Keratinocyte (primary cell): ENCODE measurements at regions not wholly inside any gene's neighbourhood (a gene's known extent, or its start where the extent isn't known, plus 50 kb on each side); places are given as distances from the start of the nearest gene placed in this dataset.

Experiments used
- DNase-seq: peaks from one replicate; pipeline ENCODE4 v3.0.0-alpha.2; 2011; ENCODE audit warnings: low read depth, missing footprints, low spot score
- FAIRE-seq: peaks from 2 replicates; lab custom pipeline; 2011; peaks lifted over from hg19 to GRCh38; lab: Jason Lieb, UNC
- H2AFZ ChIP-seq: 2 replicates; pipeline ENCODE4 v1.6.0; 2012; ENCODE audit warnings: low read length, control low read depth, inconsistent platforms; ENCODE audit not compliant: control insufficient read depth
- H3K27ac ChIP-seq: 2 replicates; pipeline ENCODE4 v1.5.1; 2011; ENCODE audit warnings: low read length; ENCODE audit not compliant: control insufficient read depth, insufficient read depth
- H3K27me3 ChIP-seq: 3 replicates; pipeline ENCODE4 v1.6.0; 2011; ENCODE audit warnings: low read length; ENCODE audit not compliant: control insufficient read depth, insufficient read depth; ENCODE audit errors: extremely low read depth
- H3K36me3 ChIP-seq, 2 experiments: 2 replicates in 1 of 2; 3 replicates in 1 of 2; pipeline ENCODE4 v1.5.1; 2011; ENCODE audit warnings: low read length in 2 of 2, mild to moderate bottlenecking in 1 of 2; ENCODE audit not compliant: control insufficient read depth in 2 of 2, insufficient read depth in 2 of 2; ENCODE audit errors: extremely low read depth in 1 of 2
- H3K4me1 ChIP-seq: 3 replicates; pipeline ENCODE4 v1.5.1; 2011; ENCODE audit warnings: low read length; ENCODE audit not compliant: control insufficient read depth, insufficient read depth; ENCODE audit errors: extremely low read depth
- H3K4me2 ChIP-seq: 3 replicates; pipeline ENCODE4 v1.6.0; 2011; ENCODE audit warnings: low read depth, low read length; ENCODE audit not compliant: control insufficient read depth, insufficient read depth; ENCODE audit errors: extremely low read depth
- H3K4me3 ChIP-seq, 3 experiments: fragments of 200-600 bp in 1 of 3; sonication (generic) in 1 of 3; 2 replicates in 2 of 3; 3 replicates in 1 of 3; pipeline ENCODE4 v1.5.1; 2011 to 2016; ENCODE audit warnings: low read length in 3 of 3, mild to moderate bottlenecking in 3 of 3, control low read depth in 2 of 3, inconsistent platforms in 1 of 3, low read depth in 1 of 3, mixed read lengths in 1 of 3, mixed run types in 1 of 3, moderate library complexity in 1 of 3; ENCODE audit not compliant: control insufficient read depth in 2 of 3, insufficient read depth in 2 of 3; ENCODE audit errors: extremely low read depth in 1 of 3
- H3K79me2 ChIP-seq: 2 replicates; pipeline ENCODE4 v1.6.0; 2012; ENCODE audit warnings: low read length; ENCODE audit not compliant: control insufficient read depth, insufficient read depth
- H3K9ac ChIP-seq: 3 replicates; pipeline ENCODE4 v1.6.0; 2011; ENCODE audit warnings: low read length; ENCODE audit not compliant: control insufficient read depth, insufficient read depth; ENCODE audit errors: extremely low read depth
- H3K9me1 ChIP-seq: 3 replicates; pipeline ENCODE4 v1.6.0; 2011; ENCODE audit warnings: low read length; ENCODE audit not compliant: control insufficient read depth, insufficient read depth; ENCODE audit errors: extremely low read depth
- H3K9me3 ChIP-seq: 2 replicates; pipeline ENCODE4 v1.5.1; 2012; ENCODE audit warnings: low read depth, low read length; ENCODE audit not compliant: control insufficient read depth
- H4K20me1 ChIP-seq: 3 replicates; pipeline ENCODE4 v1.6.0; 2011; ENCODE audit warnings: low read length; ENCODE audit not compliant: control insufficient read depth, insufficient read depth; ENCODE audit errors: extremely low read depth
- EZH2 ChIP-seq: IDR thresholded peaks from one replicate; pipeline ENCODE4 v1.6.1; 2012; ENCODE audit warnings: inconsistent platforms, mild to moderate bottlenecking, low read length, moderate library complexity
- dilution Hi-C: fragments of 300-500 bp; cut with MboI; formaldehyde crosslinking; loops from one replicate; pipeline ENCODE4 v1.7.0; 2020; ENCODE audit warnings: low sequenced_read_pairs; ENCODE audit not compliant: extremely low pct_ligation_motif_present
- TF ChIP-seq, protein P1 (sequence below), 3 experiments: IDR thresholded peaks in 1 of 3; conservative IDR thresholded peaks in 1 of 3; optimal IDR thresholded peaks in 1 of 3; 2 replicates in 2 of 3; 3 replicates in 1 of 3; pipeline versions ENCODE3 to v1.5.1; 2011; ENCODE audit warnings: low read length in 3 of 3, mild to moderate bottlenecking in 3 of 3, moderate library complexity in 2 of 3, control low read depth in 1 of 3, inconsistent platforms in 1 of 3; ENCODE audit not compliant: insufficient read depth in 2 of 3; ENCODE audit errors: extremely low read depth in 1 of 3

DNA sequence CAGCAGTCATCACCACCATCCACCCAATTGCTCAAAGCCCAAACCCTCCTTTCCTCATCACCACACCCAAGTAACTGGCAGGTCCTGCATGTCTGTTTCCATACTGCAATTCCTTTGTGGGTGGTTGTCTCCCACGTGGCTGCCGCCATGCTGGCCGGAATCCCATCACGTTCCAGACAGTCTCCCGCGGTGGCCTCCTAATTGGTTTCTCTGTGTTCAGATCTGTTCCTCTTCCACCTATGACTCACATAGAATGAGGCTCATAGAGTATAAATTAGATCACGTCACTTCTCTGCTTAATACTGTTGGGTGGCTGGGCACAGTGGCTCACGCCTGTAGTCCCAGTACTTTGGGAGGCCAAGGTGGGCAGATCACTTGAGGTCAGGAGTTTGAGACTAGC is 813.0 kb downstream of the TYW1 start:
- no peak overlapping the region for H3K4me2 ChIP-seq
- TF ChIP-seq, protein P1, sequence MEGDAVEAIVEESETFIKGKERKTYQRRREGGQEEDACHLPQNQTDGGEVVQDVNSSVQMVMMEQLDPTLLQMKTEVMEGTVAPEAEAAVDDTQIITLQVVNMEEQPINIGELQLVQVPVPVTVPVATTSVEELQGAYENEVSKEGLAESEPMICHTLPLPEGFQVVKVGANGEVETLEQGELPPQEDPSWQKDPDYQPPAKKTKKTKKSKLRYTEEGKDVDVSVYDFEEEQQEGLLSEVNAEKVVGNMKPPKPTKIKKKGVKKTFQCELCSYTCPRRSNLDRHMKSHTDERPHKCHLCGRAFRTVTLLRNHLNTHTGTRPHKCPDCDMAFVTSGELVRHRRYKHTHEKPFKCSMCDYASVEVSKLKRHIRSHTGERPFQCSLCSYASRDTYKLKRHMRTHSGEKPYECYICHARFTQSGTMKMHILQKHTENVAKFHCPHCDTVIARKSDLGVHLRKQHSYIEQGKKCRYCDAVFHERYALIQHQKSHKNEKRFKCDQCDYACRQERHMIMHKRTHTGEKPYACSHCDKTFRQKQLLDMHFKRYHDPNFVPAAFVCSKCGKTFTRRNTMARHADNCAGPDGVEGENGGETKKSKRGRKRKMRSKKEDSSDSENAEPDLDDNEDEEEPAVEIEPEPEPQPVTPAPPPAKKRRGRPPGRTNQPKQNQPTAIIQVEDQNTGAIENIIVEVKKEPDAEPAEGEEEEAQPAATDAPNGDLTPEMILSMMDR (optimal IDR thresholded peaks at IDR 0.05 in 1 of 3, IDR thresholded peaks at IDR 0.05 in 1 of 3, conservative IDR thresholded peaks at IDR 0.05 in 1 of 3; ENCODE audit: extremely low read depth in 1 of 3, insufficient read depth in 2 of 3, low read length in 3 of 3) = no peak
- TF ChIP-seq EZH2 = no peak
- no peak overlapping the region for H3K9ac ChIP-seq
- H3K27me3 ChIP-seq = no peaks in the 10 kb centered on the region
- H3K4me1 ChIP-seq = no peaks in the 10 kb centered on the region
- H3K27ac ChIP-seq = no peak overlapping the region
- DNase-seq (no peak), FAIRE-seq (no peak)
- no peaks in the 10 kb centered on the region for H3K9me3 ChIP-seq
- H3K4me3 ChIP-seq = no peak overlapping the region
- no peaks in the 10 kb centered on the region for H3K9me1 ChIP-seq
- H4K20me1 ChIP-seq = no peaks in the 10 kb centered on the region
- H2AFZ ChIP-seq = no peak overlapping the region
- H3K36me3 ChIP-seq = no peaks in the 10 kb centered on the region
- no peaks in the 10 kb centered on the region for H3K79me2 ChIP-seq
- dilution Hi-C loops = no loop called here

DNA sequence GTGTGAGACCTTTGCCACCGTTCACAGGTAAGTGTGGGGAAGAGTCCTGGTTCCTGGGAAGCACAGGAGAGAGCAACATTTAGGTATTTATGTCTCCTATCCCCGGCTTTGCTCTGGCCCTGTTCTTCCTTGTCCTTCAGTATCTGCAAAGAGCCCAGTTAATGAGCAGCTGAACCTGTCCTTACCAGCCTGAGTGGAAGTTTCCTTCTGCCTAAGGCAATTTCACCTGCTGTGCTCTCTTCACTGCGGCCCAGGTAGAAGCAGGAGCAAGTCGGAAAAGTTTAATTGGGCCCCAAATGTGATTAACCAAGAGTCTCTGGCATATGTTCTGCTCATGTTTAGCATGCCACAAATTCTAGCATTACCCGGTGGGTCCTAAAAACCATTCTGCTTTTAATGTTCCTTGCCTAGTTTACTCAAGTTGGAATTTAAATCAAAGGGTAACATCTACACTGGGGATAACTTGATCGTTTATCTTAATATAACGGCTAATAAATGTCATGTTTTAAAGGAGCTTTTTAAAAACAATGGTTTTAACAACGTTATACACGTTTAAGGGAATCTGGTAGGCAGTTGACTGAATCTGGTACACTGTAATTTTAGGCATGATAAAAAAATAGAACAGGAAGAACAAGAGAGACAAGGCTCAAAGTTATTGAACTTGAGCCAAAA is 817.1 kb downstream of the TYW1 start:
- FAIRE-seq = no peak
- Histone ChIP-seq H2AFZ (no peak overlapping the region), H3K9me1 (no peaks in the 10 kb centered on the region), H3K4me3 (no peak overlapping the region), H4K20me1 (no peaks in the 10 kb centered on the region), H3K79me2 (no peaks in the 10 kb centered on the region), H3K36me3 (no peaks in the 10 kb centered on the region), H3K9me3 (no peaks in the 10 kb centered on the region), H3K9ac (no peak overlapping the region), H3K27ac (no peak overlapping the region), H3K4me2 (no peak overlapping the region), H3K4me1 (no peaks in the 10 kb centered on the region), H3K27me3 (no peaks in the 10 kb centered on the region)
- dilution Hi-C loops = no loop called here
- TF ChIP-seq, protein P1 (optimal IDR thresholded peaks at IDR 0.05 in 1 of 3, IDR thresholded peaks at IDR 0.05 in 1 of 3, conservative IDR thresholded peaks at IDR 0.05 in 1 of 3; ENCODE audit: extremely low read depth in 1 of 3, insufficient read depth in 2 of 3, low read length in 3 of 3) = no peak
- no peak for TF ChIP-seq EZH2
- DNase-seq = no peak
